ENCODE measurements at regions not wholly inside any gene's neighbourhood (a gene's known extent, or its start where the extent isn't known, plus 50 kb on each side); places are given as distances from the start of the nearest gene placed in this dataset.
"Not testable (repeated sequence)": the region's sequence is repeated elsewhere in the genome, so short reads cannot be mapped to it uniquely, and the experiment has no call there.

- no peak overlapping the region for H3K4me3 ChIP-seq
- no peaks in the 10 kb centered on the region for H3K36me3 ChIP-seq
- no peak for DNase-seq
- TF ChIP-seq CTCF (IDR thresholded peaks at IDR 0.05; ENCODE audit: borderline replicate concordance), result no peak
- H3K27ac ChIP-seq (replicated peaks), result no peak overlapping the region
- intact Hi-C loops (cut with micrococcal nuclease), result no loop called here
- H3K4me1 ChIP-seq, result no peaks in the 10 kb centered on the region
- H3K27me3 ChIP-seq (ENCODE audit: low read depth), result no peaks in the 10 kb centered on the region
- peaks cover 15% of the 10 kb centered on the region for H3K9me3 ChIP-seq (replicated peaks)
Observed at GRCh38 chr6:76752841-76753240, 680.4 kb upstream of the IMPG1 start.

GRCh38 chr6:76745388-76745787, 672.9 kb upstream of the IMPG1 start:
- H3K27ac ChIP-seq (replicated peaks); DNase-seq; H3K27me3 ChIP-seq (ENCODE audit: low read depth); H3K4me3 ChIP-seq; intact Hi-C loops (cut with micrococcal nuclease); H3K4me1 ChIP-seq; H3K36me3 ChIP-seq: not testable (repeated sequence)
- peaks cover 29% of the 10 kb centered on the region for H3K9me3 ChIP-seq (replicated peaks)

GRCh38 chr6:76744151-76744720, 671.8 kb upstream of the IMPG1 start:
- intact Hi-C loops (cut with micrococcal nuclease); H3K4me3 ChIP-seq; DNase-seq: not testable (repeated sequence)

GRCh38 chr6:76742919-76743318, 670.5 kb upstream of the IMPG1 start:
- intact Hi-C loops (cut with micrococcal nuclease), result no loop called here
- H3K4me3 ChIP-seq, result no peak overlapping the region
- TF ChIP-seq CTCF (IDR thresholded peaks at IDR 0.05; ENCODE audit: borderline replicate concordance), result no peak
- no peaks in the 10 kb centered on the region for H3K4me1 ChIP-seq
- no peak for DNase-seq
- peaks cover 29% of the 10 kb centered on the region for H3K9me3 ChIP-seq (replicated peaks)
- no peaks in the 10 kb centered on the region for H3K27me3 ChIP-seq (ENCODE audit: low read depth)
- H3K36me3 ChIP-seq, result no peaks in the 10 kb centered on the region
- no peak overlapping the region for H3K27ac ChIP-seq (replicated peaks)

More at GRCh38 chr6:76744151-76744720, 671.8 kb upstream of the IMPG1 start:
- H3K9me3 ChIP-seq (replicated peaks), result peaks cover 29% of the 10 kb centered on the region
- H3K27ac ChIP-seq (replicated peaks); H3K4me1 ChIP-seq; H3K36me3 ChIP-seq; H3K27me3 ChIP-seq (ENCODE audit: low read depth): not testable (repeated sequence)

- intact Hi-C loops (cut with micrococcal nuclease), result no loop called here
- Histone ChIP-seq H3K27ac (replicated peaks) (no peak overlapping the region), H3K36me3 (no peaks in the 10 kb centered on the region), H3K4me1 (no peaks in the 10 kb centered on the region), H3K4me3 (no peak overlapping the region), H3K9me3 (replicated peaks) (no peaks in the 10 kb centered on the region), H3K27me3 (ENCODE audit: low read depth) (no peaks in the 10 kb centered on the region)
- no peak for TF ChIP-seq CTCF (IDR thresholded peaks at IDR 0.05; ENCODE audit: borderline replicate concordance)
- no peak for DNase-seq
Observed at GRCh38 chr6:76719449-76719848, 647.0 kb upstream of the IMPG1 start.

GRCh38 chr6:76708641-76709331, 636.3 kb upstream of the IMPG1 start:
- no peaks in the 10 kb centered on the region for H3K36me3 ChIP-seq
- no peak for DNase-seq
- H3K27me3 ChIP-seq (ENCODE audit: low read depth), result no peaks in the 10 kb centered on the region
- H3K27ac ChIP-seq (replicated peaks), result no peak overlapping the region
- peaks cover 10% of the 10 kb centered on the region for H3K4me1 ChIP-seq
- no peaks in the 10 kb centered on the region for H3K9me3 ChIP-seq (replicated peaks)
- no peak overlapping the region for H3K4me3 ChIP-seq
- intact Hi-C loops (cut with micrococcal nuclease), result no loop called here
- TF ChIP-seq CTCF (IDR thresholded peaks at IDR 0.05; ENCODE audit: borderline replicate concordance), result no peak
